ENCODE measurements at regions not wholly inside any gene's neighbourhood (a gene's known extent, or its start where the extent isn't known, plus 50 kb on each side); places are given as distances from the start of the nearest gene placed in this dataset.

DNA sequence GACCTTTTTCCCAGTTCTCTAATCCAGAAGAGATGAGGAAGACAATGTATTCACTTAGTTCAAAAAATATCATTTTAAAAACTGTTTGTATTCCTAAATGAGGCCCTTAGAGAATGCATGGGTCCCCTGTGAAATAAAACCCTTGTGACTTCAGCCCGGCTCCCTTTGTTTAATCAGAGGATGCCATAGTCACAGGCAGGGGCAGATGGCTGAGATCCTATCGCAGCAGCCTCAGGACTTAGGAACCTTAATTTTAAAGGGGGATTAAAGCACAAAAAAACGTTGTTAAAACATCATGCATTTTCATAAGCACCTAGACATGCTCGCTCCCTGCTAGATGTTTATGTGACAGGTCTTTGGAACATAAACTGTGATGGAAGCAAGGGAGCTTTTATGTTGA lies 176.6 kb downstream of the IL20RB start:
- Histone ChIP-seq H3K4me2 (no peak overlapping the region), H3K4me3 (ENCODE audit: low read depth in 2 of 2, low read length in 1 of 2) (no peak overlapping the region), H3K79me2 (ENCODE audit: insufficient read depth) (no peaks in the 10 kb centered on the region), H3K9ac (no peak overlapping the region), H3K27ac (ENCODE audit: low read depth in 2 of 2, low read length in 1 of 2) (no peak overlapping the region), H3F3A (replicated peaks; ENCODE audit: insufficient read depth) (no peaks in the 10 kb centered on the region), H3K9me2 (no peaks in the 10 kb centered on the region), H2AFZ (ENCODE audit: low read depth) (no peak overlapping the region), H3K4me1 (ENCODE audit: control insufficient read depth in 1 of 2, insufficient read depth in 2 of 2, low read depth in 1 of 2, low read length in 1 of 2) (no peaks in the 10 kb centered on the region), H4K20me1 (ENCODE audit: insufficient read depth) (no peaks in the 10 kb centered on the region), H3K9me3 (no peaks in the 10 kb centered on the region), H3K27me3 (ENCODE audit: insufficient read depth) (no peaks in the 10 kb centered on the region), H3K36me3 (replicated peaks in 1 of 2; ENCODE audit: control insufficient read depth in 1 of 2, insufficient read depth in 2 of 2, low read length in 1 of 2) (no peaks in the 10 kb centered on the region)
- TF ChIP-seq MXI1 (IDR thresholded peaks at IDR 0.05; ENCODE audit: low read depth, low read length): no peak
- TF ChIP-seq RFX5 (IDR thresholded peaks at IDR 0.05; ENCODE audit: low read length): no peak
- no peak for TF ChIP-seq EP300 (IDR thresholded peaks at IDR 0.05; ENCODE audit: borderline replicate concordance in 1 of 2, low read depth in 1 of 2, low read length in 1 of 2)
- TF ChIP-seq IRF3 (IDR thresholded peaks at IDR 0.05; ENCODE audit: low read depth, low read length): no peak
- TF ChIP-seq SMC3 (IDR thresholded peaks at IDR 0.05; ENCODE audit: low read depth, low read length): no peak
- no peak for TF ChIP-seq CHD2 (IDR thresholded peaks at IDR 0.05; ENCODE audit: low read length, partially characterized antibody)
- TF ChIP-seq MEF2A (IDR thresholded peaks at IDR 0.05; ENCODE audit: borderline replicate concordance, low read depth): no peak
- POLR2A ChIA-PET: no interaction called here
- WGBS (ENCODE audit: low lambda C conversion rate): 16% methylated on average over 4 of the region's 4 CpGs
- no peak for DNase-seq
- CTCF ChIA-PET: no interaction called here

DNA sequence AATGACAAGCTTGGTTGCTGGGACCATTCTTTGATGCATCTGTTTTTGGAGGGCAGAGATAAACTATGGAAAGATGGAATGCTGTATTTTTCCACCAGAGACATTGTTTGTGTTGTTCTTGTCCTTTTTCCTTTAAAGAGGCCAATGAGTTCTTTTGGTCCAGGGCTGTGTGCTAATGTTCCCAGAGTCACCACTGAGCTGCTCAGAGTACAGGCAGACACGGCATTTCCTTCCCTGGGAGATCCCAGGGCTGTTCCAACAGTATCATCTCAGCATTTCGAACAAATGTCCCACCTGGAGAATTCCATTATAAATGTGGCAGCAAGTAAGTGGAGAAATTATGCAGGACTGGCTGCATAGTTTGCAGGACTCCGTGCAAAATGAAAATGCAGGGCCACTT lies 190.6 kb downstream of the IL20RB start:
- no peak for TF ChIP-seq SIN3A (IDR thresholded peaks at IDR 0.05; ENCODE audit: borderline replicate concordance, low read depth, low read length)
- no peak for TF ChIP-seq EZH2phosphoT487 (IDR thresholded peaks at IDR 0.05; ENCODE audit: borderline replicate concordance, low read depth)
- TF ChIP-seq EP300 (IDR thresholded peaks at IDR 0.05; ENCODE audit: borderline replicate concordance in 1 of 2, low read depth in 1 of 2, low read length in 1 of 2): no peak
- no peak for TF ChIP-seq FOSL2 (IDR thresholded peaks at IDR 0.05; ENCODE audit: borderline replicate concordance, low read depth)
- no peak for TF ChIP-seq USF1 (IDR thresholded peaks at IDR 0.05; ENCODE audit: borderline replicate concordance, low read depth)
- TF ChIP-seq TEAD4 (IDR thresholded peaks at IDR 0.05; ENCODE audit: borderline replicate concordance, insufficient read depth): no peak
- TF ChIP-seq YY1 (IDR thresholded peaks at IDR 0.05; ENCODE audit: low read depth): no peak
- no peak for TF ChIP-seq GATA2 (CRISPR knock-in tag; IDR thresholded peaks at IDR 0.05)
- TF ChIP-seq RAD21 (IDR thresholded peaks at IDR 0.05; ENCODE audit: low read length): no peak
- DNase-seq: no peak
- Histone ChIP-seq H3K4me1 (ENCODE audit: control insufficient read depth in 1 of 2, insufficient read depth in 2 of 2, low read depth in 1 of 2, low read length in 1 of 2) (no peaks in the 10 kb centered on the region), H2AFZ (ENCODE audit: low read depth) (no peak overlapping the region), H3K4me2 (no peak overlapping the region), H3K27ac (ENCODE audit: low read depth in 2 of 2, low read length in 1 of 2) (no peak overlapping the region), H3K9me2 (no peaks in the 10 kb centered on the region), H3K9ac (no peak overlapping the region), H4K20me1 (ENCODE audit: insufficient read depth) (no peaks in the 10 kb centered on the region), H3K36me3 (replicated peaks in 1 of 2; ENCODE audit: control insufficient read depth in 1 of 2, insufficient read depth in 2 of 2, low read length in 1 of 2) (no peaks in the 10 kb centered on the region), H3K9me3 (no peaks in the 10 kb centered on the region), H3K79me2 (ENCODE audit: insufficient read depth) (no peaks in the 10 kb centered on the region), H3F3A (replicated peaks; ENCODE audit: insufficient read depth) (no peaks in the 10 kb centered on the region), H3K4me3 (ENCODE audit: low read depth in 2 of 2, low read length in 1 of 2) (no peak overlapping the region), H3K27me3 (ENCODE audit: insufficient read depth) (no peaks in the 10 kb centered on the region)
- ChIA-PET POLR2A (no interaction called here), CTCF (interaction anchor here (1.3 to 2.4 kb wide), 2 partner anchors 9 to 26 kb away, joined by 3 to 7 read pairs; no protein-coding TSS in a partner anchor)
- WGBS (ENCODE audit: low lambda C conversion rate): 8% methylated on average over 3 of the region's 3 CpGs

All from SK-N-SH (cell line).